Stomach (tissue), 8 donors: ENCODE measurements at regions not wholly inside any gene's neighbourhood (a gene's known extent, or its start where the extent isn't known, plus 50 kb on each side); places are given as distances from the start of the nearest gene placed in this dataset.

Source experiments
- DNase-seq, 2 donors: peaks; one replicate each; pipeline versions ENCODE4 v3.0.0 to v3.0.0-alpha.2; 2013 to 2019
- H3K27ac ChIP-seq, 5 donors: fragments of 200-600 bp in 4 of 5; sonication (generic) in 4 of 5; one replicate each; pipeline ENCODE4 v1.5.1; 2013 to 2019; ENCODE audit warnings: mild to moderate bottlenecking in 1 of 5, moderate library complexity in 1 of 5
- H3K27me3 ChIP-seq, 3 donors: fragments of 200-600 bp; sonication (generic); one replicate each; pipeline ENCODE4 v1.5.1; 2017 to 2019; ENCODE audit warnings: mixed run types in 1 of 3
- H3K36me3 ChIP-seq, 4 donors: fragments of 200-600 bp; sonication (generic); 1 replicate in 3 of 4; 2 replicates in 1 of 4; pipeline ENCODE4 v1.5.1; 2016 to 2019
- H3K4me1 ChIP-seq, 4 donors: fragments of 200-600 bp; sonication (generic); one replicate each; pipeline ENCODE4 v1.5.1; 2016 to 2019
- H3K4me3 ChIP-seq, 4 donors: fragments of 200-600 bp; sonication (generic) in 3 of 4; one replicate each; pipeline ENCODE4 v1.5.1; 2016 to 2019; ENCODE audit warnings: mild to moderate bottlenecking in 1 of 4
- H3K9me3 ChIP-seq, 4 donors: fragments of 200-600 bp; sonication (generic); one replicate each; pipeline ENCODE4 v1.5.1; 2016 to 2019
- EP300 ChIP-seq: sonication (generic); formaldehyde crosslinking; IDR thresholded peaks from one replicate; pipeline ENCODE4 v1.6.1; 2017; ENCODE audit warnings: antibody characterized with exemption
- POLR2A ChIP-seq, 4 donors: fragments of 450-650 bp; IDR thresholded peaks; one replicate each; pipeline ENCODE4 v1.6.1; 2016; ENCODE audit warnings: antibody characterized with exemption in 4 of 4, control low read depth in 2 of 4, mild to moderate bottlenecking in 1 of 4, moderate library complexity in 1 of 4
- POLR2AphosphoS5 ChIP-seq, 3 donors: sonication (generic); formaldehyde crosslinking; IDR thresholded peaks; one replicate each; pipeline ENCODE4 v1.6.1; 2016; ENCODE audit warnings: antibody characterized with exemption in 3 of 3
- WGBS, 5 donors: extraction: QIAGEN DNeasy Blood & Tissue Kit in 3 of 5; methylation state at CpG; one replicate each; pipeline versions ENCODE4 v1.1.5 to v1.1.7; 2013 to 2018; 5-methylcytosine and 5-hydroxymethylcytosine counted together
- intact Hi-C: fragments of 100-400 bp; cut with DNase I; formaldehyde crosslinking; loops from one replicate; pipeline ENCODE4 v1.15.1; 2023; ENCODE audit warnings: low total_unique reads
- TF ChIP-seq, protein P1 (sequence below), 7 experiments: fragments of 450-650 bp in 4 of 7; fragments of 200-600 bp in 3 of 7; sonication (generic) in 3 of 7; IDR thresholded peaks; one replicate each; pipeline ENCODE4 v1.5.1; 2016 to 2019; ENCODE audit warnings: antibody characterized with exemption in 7 of 7, control low read depth in 2 of 7, mild to moderate bottlenecking in 1 of 7
- donor health status: healthy with polysubstance abuse.
- donor health status: Bipolar disorder and iron deficiency.
- donor health status: healthy.

DNA sequence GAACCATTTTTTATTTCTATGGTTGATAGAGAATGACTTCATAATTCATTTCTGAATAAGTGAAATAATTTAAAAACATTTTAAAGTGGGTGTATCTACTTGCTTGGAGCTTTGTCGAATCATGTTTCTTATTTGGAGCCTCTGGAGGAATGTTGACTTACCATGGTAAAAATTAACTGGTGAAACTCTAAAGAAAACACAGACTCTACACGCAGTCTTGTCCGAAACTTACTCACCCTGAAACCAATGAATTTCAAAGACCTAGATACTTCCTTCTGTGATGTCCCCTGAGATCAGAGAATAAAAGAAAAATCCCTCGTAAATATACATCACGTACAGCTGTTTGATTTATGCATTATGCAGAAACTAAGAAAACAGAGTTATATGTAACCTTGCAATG lies 665.2 kb upstream of the NRXN1 start:
- 29 to 51% (median 43%) methylated on average over 5 of the region's 5 CpGs for WGBS, 5 donors
- Histone ChIP-seq H3K36me3 (no peaks in the 10 kb centered on the region), H3K9me3 (no peaks in the 10 kb centered on the region), H3K27ac (no peak overlapping the region), H3K27me3 (no peaks in the 10 kb centered on the region), H3K4me3 (no peak overlapping the region), H3K4me1 (no peaks in the 10 kb centered on the region)
- peak in 1 of 2 donors; percentile 6 for DNase-seq
- intact Hi-C loops: no loop called here
- TF ChIP-seq POLR2A (IDR thresholded peaks at IDR 0.05) (no peak), EP300 (no peak), POLR2AphosphoS5 (IDR thresholded peaks at IDR 0.05) (no peak)
- TF ChIP-seq, protein P1, sequence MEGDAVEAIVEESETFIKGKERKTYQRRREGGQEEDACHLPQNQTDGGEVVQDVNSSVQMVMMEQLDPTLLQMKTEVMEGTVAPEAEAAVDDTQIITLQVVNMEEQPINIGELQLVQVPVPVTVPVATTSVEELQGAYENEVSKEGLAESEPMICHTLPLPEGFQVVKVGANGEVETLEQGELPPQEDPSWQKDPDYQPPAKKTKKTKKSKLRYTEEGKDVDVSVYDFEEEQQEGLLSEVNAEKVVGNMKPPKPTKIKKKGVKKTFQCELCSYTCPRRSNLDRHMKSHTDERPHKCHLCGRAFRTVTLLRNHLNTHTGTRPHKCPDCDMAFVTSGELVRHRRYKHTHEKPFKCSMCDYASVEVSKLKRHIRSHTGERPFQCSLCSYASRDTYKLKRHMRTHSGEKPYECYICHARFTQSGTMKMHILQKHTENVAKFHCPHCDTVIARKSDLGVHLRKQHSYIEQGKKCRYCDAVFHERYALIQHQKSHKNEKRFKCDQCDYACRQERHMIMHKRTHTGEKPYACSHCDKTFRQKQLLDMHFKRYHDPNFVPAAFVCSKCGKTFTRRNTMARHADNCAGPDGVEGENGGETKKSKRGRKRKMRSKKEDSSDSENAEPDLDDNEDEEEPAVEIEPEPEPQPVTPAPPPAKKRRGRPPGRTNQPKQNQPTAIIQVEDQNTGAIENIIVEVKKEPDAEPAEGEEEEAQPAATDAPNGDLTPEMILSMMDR (IDR thresholded peaks at IDR 0.05): no peak

DNA sequence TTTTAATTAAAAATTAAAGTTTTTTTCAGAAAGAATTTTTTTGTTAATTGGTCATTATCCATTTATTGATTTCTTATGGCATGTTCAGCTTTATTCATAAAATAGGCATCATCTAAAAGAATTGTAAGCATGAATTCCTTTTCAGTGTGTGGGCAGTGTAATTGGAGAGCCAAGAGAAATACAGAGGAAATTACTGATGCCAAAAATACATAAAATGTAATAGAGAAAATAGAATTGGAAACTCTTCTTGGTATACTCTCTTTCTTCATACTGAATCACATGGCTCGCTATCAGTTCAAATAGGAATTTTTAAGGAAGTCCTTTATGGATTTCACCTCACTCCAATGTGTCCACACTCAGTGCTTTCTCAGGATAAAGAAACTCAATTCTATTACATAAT lies 663.6 kb upstream of the NRXN1 start:
- no peaks in the 10 kb centered on the region for H3K27me3 ChIP-seq
- no peaks in the 10 kb centered on the region for H3K36me3 ChIP-seq
- 77 to 95% (median 86%) methylated on average over 1 of the region's 1 CpG for WGBS, 5 donors
- intact Hi-C loops: no loop called here
- TF ChIP-seq, protein P1 (IDR thresholded peaks at IDR 0.05): no peak
- TF ChIP-seq POLR2A (IDR thresholded peaks at IDR 0.05) (no peak), EP300 (no peak)
- no peak overlapping the region for H3K4me3 ChIP-seq
- H3K9me3 ChIP-seq: no peaks in the 10 kb centered on the region
- H3K4me1 ChIP-seq: no peaks in the 10 kb centered on the region
- no peak for DNase-seq
- H3K27ac ChIP-seq: no peak overlapping the region

DNA sequence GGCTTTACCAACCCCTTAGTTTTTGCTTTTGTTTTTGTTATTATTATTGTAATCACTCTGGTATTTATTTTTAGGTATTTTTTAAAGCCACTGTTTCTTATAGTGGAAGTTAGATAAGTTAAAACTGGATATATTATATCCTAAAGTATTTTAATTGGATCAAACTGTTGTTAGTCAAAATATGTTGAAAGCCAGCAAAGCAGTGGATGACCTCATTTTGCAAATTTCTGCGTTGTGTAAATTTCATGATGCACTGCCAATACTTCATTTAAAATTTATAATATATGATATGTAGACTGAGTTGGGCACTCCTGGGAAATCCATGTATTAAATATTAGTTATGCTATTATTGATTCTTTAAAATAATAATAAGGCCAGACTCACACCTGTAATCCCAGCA lies 661.7 kb upstream of the NRXN1 start:
- no peak for DNase-seq
- H3K27ac ChIP-seq: no peak overlapping the region
- no peak for TF ChIP-seq POLR2A (IDR thresholded peaks at IDR 0.05)
- TF ChIP-seq, protein P1 (IDR thresholded peaks at IDR 0.05): no peak
- no peak for TF ChIP-seq POLR2AphosphoS5 (IDR thresholded peaks at IDR 0.05)
- no peak for TF ChIP-seq EP300
- no peak overlapping the region for H3K4me3 ChIP-seq
- H3K9me3 ChIP-seq: no peaks in the 10 kb centered on the region
- 75 to 89% (median 85%) methylated on average over 1 of the region's 1 CpG for WGBS, 5 donors
- H3K27me3 ChIP-seq: no peaks in the 10 kb centered on the region
- H3K4me1 ChIP-seq: no peaks in the 10 kb centered on the region
- H3K36me3 ChIP-seq: no peaks in the 10 kb centered on the region
- intact Hi-C loops: no loop called here

DNA sequence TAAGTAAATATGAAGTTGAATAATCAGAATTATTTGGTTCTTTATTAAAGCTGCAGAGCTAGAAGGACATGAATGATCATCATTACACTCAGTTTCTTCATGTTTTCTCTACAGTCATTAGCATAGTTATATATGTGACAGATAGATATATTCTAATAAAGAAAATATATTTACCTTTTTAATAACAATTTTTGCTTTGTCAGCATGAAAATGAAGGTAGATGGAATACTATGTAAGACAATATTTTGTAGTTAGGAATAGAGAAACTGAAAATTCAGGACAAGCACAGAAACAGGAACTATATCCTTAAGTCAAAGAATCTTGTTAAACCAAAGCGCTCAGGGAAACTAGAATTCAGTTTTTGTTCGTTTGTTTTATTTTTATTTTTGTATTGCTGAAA lies 649.9 kb upstream of the NRXN1 start:
- Histone ChIP-seq H3K27me3 (no peaks in the 10 kb centered on the region), H3K9me3 (peaks cover 0 to 10% (median 5%) of the 10 kb centered on the region in 4 donors), H3K27ac (no peak overlapping the region), H3K36me3 (no peaks in the 10 kb centered on the region), H3K4me3 (no peak overlapping the region), H3K4me1 (no peaks in the 10 kb centered on the region)
- intact Hi-C loops: no loop called here
- WGBS, 5 donors: 80 to 96% (median 91%) methylated on average over 2 of the region's 2 CpGs
- DNase-seq: no peak
- TF ChIP-seq, protein P1 (IDR thresholded peaks at IDR 0.05): no peak
- no peak for TF ChIP-seq EP300
- TF ChIP-seq POLR2A (IDR thresholded peaks at IDR 0.05): no peak
- TF ChIP-seq POLR2AphosphoS5 (IDR thresholded peaks at IDR 0.05): no peak
